ENCODE measurements at regions not wholly inside any gene's neighbourhood (a gene's known extent, or its start where the extent isn't known, plus 50 kb on each side); places are given as distances from the start of the nearest gene placed in this dataset.

GRCh38 chr2:150859877-150860276, 372.4 kb upstream of the RND3 start:
- TF ChIP-seq, protein P1, sequence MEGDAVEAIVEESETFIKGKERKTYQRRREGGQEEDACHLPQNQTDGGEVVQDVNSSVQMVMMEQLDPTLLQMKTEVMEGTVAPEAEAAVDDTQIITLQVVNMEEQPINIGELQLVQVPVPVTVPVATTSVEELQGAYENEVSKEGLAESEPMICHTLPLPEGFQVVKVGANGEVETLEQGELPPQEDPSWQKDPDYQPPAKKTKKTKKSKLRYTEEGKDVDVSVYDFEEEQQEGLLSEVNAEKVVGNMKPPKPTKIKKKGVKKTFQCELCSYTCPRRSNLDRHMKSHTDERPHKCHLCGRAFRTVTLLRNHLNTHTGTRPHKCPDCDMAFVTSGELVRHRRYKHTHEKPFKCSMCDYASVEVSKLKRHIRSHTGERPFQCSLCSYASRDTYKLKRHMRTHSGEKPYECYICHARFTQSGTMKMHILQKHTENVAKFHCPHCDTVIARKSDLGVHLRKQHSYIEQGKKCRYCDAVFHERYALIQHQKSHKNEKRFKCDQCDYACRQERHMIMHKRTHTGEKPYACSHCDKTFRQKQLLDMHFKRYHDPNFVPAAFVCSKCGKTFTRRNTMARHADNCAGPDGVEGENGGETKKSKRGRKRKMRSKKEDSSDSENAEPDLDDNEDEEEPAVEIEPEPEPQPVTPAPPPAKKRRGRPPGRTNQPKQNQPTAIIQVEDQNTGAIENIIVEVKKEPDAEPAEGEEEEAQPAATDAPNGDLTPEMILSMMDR (conservative IDR thresholded peaks at IDR 0.05; ENCODE audit: low read depth, low read length) = no peak
- no peak for TF ChIP-seq EZH2 (IDR thresholded peaks at IDR 0.05; ENCODE audit: low read length, unreplicated experiment)
- TF ChIP-seq EZH2phosphoT487 (IDR thresholded peaks at IDR 0.05; ENCODE audit: borderline replicate concordance, low read length) = no peak

Data from PC-3 (cell line).